Iris pigment epithelial cell (primary cell): ENCODE measurements at regions not wholly inside any gene's neighbourhood (a gene's known extent, or its start where the extent isn't known, plus 50 kb on each side); places are given as distances from the start of the nearest gene placed in this dataset.

Source experiments
- DNase-seq: peaks from one replicate; pipeline ENCODE4 v3.0.0-alpha.2; 2011; ENCODE audit warnings: low read depth

GRCh38 chr5:74288448-74289108 lies 351.9 kb downstream of the ENC1 start:
- DNase-seq = peak; percentile 71

- no peak for DNase-seq
Observed at GRCh38 chr5:74288038-74288437, 352.5 kb downstream of the ENC1 start.

GRCh38 chr5:74286734-74287695 lies 353.5 kb downstream of the ENC1 start:
- no peak for DNase-seq

GRCh38 chr5:74285675-74286280 lies 354.8 kb downstream of the ENC1 start:
- DNase-seq = no peak

- DNase-seq = no peak
Observed at GRCh38 chr5:74282490-74282889, 358.0 kb downstream of the ENC1 start.

GRCh38 chr5:74281166-74281565 lies 359.4 kb downstream of the ENC1 start:
- DNase-seq = no peak

- DNase-seq = no peak
Observed at GRCh38 chr5:74280306-74280705, 360.2 kb downstream of the ENC1 start.

GRCh38 chr5:74279244-74279643 lies 361.3 kb downstream of the ENC1 start:
- DNase-seq = no peak

GRCh38 chr5:74277418-74277817 lies 363.1 kb downstream of the ENC1 start:
- DNase-seq = no peak

GRCh38 chr5:74275171-74275992 lies 365.1 kb downstream of the ENC1 start:
- DNase-seq = peak; percentile 63

- DNase-seq = no peak
Observed at GRCh38 chr5:74274326-74274725, 366.2 kb downstream of the ENC1 start.

- DNase-seq = no peak
Observed at GRCh38 chr5:74272831-74273451, 367.6 kb downstream of the ENC1 start.

- DNase-seq = peak; percentile 63
Observed at GRCh38 chr5:74272024-74272775, 368.3 kb downstream of the ENC1 start.

GRCh38 chr5:74268297-74268696 lies 372.2 kb downstream of the ENC1 start:
- DNase-seq = no peak

- DNase-seq = no peak
Observed at GRCh38 chr5:74266836-74267235, 373.7 kb downstream of the ENC1 start.

- DNase-seq = no peak
Observed at GRCh38 chr5:74266132-74266531, 374.4 kb downstream of the ENC1 start.

- DNase-seq = no peak
Observed at GRCh38 chr5:74262544-74263207, 377.9 kb downstream of the ENC1 start.

GRCh38 chr5:74261866-74262265 lies 378.7 kb downstream of the ENC1 start:
- DNase-seq = no peak

GRCh38 chr5:74261421-74261820 lies 379.1 kb downstream of the ENC1 start:
- no peak for DNase-seq

GRCh38 chr5:74259572-74259971 lies 381.0 kb downstream of the ENC1 start:
- DNase-seq = no peak
